IMR-90 (cell line): ENCODE measurements at regions not wholly inside any gene's neighbourhood (a gene's known extent, or its start where the extent isn't known, plus 50 kb on each side); places are given as distances from the start of the nearest gene placed in this dataset.

Source experiments
- ATAC-seq: fragments of 200-7000 bp; cut with Tn5 transposase; 2 replicates; pipeline ENCODE4 v1.9.1; 2020; ENCODE audit warnings: low read depth, mild to moderate bottlenecking, moderate library complexity
- BruUV-seq: library from RNA; stranded (reverse); fragments of 400-500 nt; replicated peaks from 2 replicates; lab custom pipeline; 2021; lab: Mats Ljungman, UMichigan
- CTCF ChIA-PET: fragments of 300-600 bp; formaldehyde crosslinking; extraction: SDS; loops from one replicate; lab custom pipeline; 2021; ENCODE audit warnings: antibody characterized with exemption; lab: Yijun Ruan, JAX
- POLR2A ChIA-PET: fragments of 300-600 bp; sonication (Branson Sonifier 250); formaldehyde crosslinking; loops from one replicate; lab custom pipeline; 2022; ENCODE audit warnings: antibody characterized with exemption; ENCODE audit not compliant: unreplicated experiment; lab: Charles Lee
- DNase-seq: peaks from one replicate; pipeline ENCODE4 v3.0.0; 2013
- H2AFZ ChIP-seq: replicated peaks from 2 replicates; pipeline ENCODE3; 2013; ENCODE audit warnings: low read length, mild to moderate bottlenecking; ENCODE audit not compliant: poor library complexity
- H2AK5ac ChIP-seq: 2 replicates; pipeline ENCODE4 v1.6.1; 2013; ENCODE audit warnings: low read depth, low read length, inconsistent platforms
- H2AK9ac ChIP-seq: replicated peaks from 2 replicates; pipeline ENCODE3; 2013; ENCODE audit warnings: mild to moderate bottlenecking, low read depth, low read length, moderate library complexity; ENCODE audit not compliant: poor library complexity
- H2BK120ac ChIP-seq: 2 replicates; pipeline ENCODE4 v1.6.1; 2013; ENCODE audit warnings: low read depth, low read length, inconsistent platforms
- H2BK15ac ChIP-seq: 3 replicates; pipeline ENCODE4 v1.6.1; 2013; ENCODE audit warnings: low read depth, low read length, inconsistent platforms
- H2BK20ac ChIP-seq: 2 replicates; pipeline ENCODE4 v1.6.1; 2013; ENCODE audit warnings: low read depth, mild to moderate bottlenecking, inconsistent platforms, low read length, moderate library complexity
- H2BK5ac ChIP-seq: 2 replicates; pipeline ENCODE4 v1.6.1; 2013; ENCODE audit warnings: mild to moderate bottlenecking, low read depth, low read length, inconsistent platforms; ENCODE audit not compliant: poor library complexity, severe bottlenecking
- H3K14ac ChIP-seq: replicated peaks from 2 replicates; pipeline ENCODE4 v1.6.1; 2013; ENCODE audit warnings: low read depth, low read length, inconsistent platforms
- H3K18ac ChIP-seq: 2 replicates; pipeline ENCODE4 v1.6.1; 2013; ENCODE audit warnings: low read depth, low read length, control low read depth
- H3K23ac ChIP-seq: 2 replicates; pipeline ENCODE4 v1.6.1; 2013; ENCODE audit warnings: low read depth, low read length, inconsistent platforms
- H3K27ac ChIP-seq: 2 replicates; pipeline ENCODE4 v1.5.1; 2013; ENCODE audit warnings: mild to moderate bottlenecking, control low read depth, low read length; ENCODE audit not compliant: insufficient read depth
- H3K27me3 ChIP-seq: 2 replicates; pipeline ENCODE4 v1.6.1; 2013; ENCODE audit warnings: low read length; ENCODE audit not compliant: control insufficient read depth, insufficient read depth
- H3K36me3 ChIP-seq: 2 replicates; pipeline ENCODE4 v1.6.1; 2013; ENCODE audit warnings: low read length, mixed read lengths; ENCODE audit not compliant: control insufficient read depth, insufficient read depth
- H3K4ac ChIP-seq: 2 replicates; pipeline ENCODE4 v1.6.1; 2013; ENCODE audit warnings: low read depth, low read length, inconsistent platforms
- H3K4me1 ChIP-seq: 2 replicates; pipeline ENCODE4 v1.6.1; 2013; ENCODE audit warnings: low read length, mixed read lengths; ENCODE audit not compliant: control insufficient read depth, insufficient read depth
- H3K4me2 ChIP-seq: 2 replicates; pipeline ENCODE4 v1.6.1; 2013; ENCODE audit warnings: low read depth, mild to moderate bottlenecking, control low read depth, low read length, moderate library complexity
- H3K4me3 ChIP-seq: 2 replicates; pipeline ENCODE4 v1.5.1; 2013; ENCODE audit warnings: low read depth, mild to moderate bottlenecking, control low read depth, low read length, moderate library complexity; ENCODE audit not compliant: insufficient read depth
- H3K56ac ChIP-seq: 2 replicates; pipeline ENCODE4 v1.6.1; 2013; ENCODE audit warnings: low read length, inconsistent platforms; ENCODE audit not compliant: insufficient read depth; ENCODE audit errors: extremely low read depth
- H3K79me1 ChIP-seq, 2 experiments: 2 replicates each; pipeline ENCODE4 v1.6.1; 2013; ENCODE audit warnings: low read length in 2 of 2, inconsistent platforms in 1 of 2, low read depth in 1 of 2
- H3K9ac ChIP-seq: 2 replicates; pipeline ENCODE4 v1.6.1; 2013; ENCODE audit warnings: low read depth, low read length, control low read depth
- H3K9me1 ChIP-seq: 2 replicates; pipeline ENCODE4 v1.6.1; 2013; ENCODE audit warnings: low read length, inconsistent platforms; ENCODE audit not compliant: insufficient read depth
- H3K9me3 ChIP-seq: 2 replicates; pipeline ENCODE4 v1.6.1; 2013; ENCODE audit warnings: low read length; ENCODE audit not compliant: control insufficient read depth, insufficient read depth
- H4K20me1 ChIP-seq: 2 replicates; pipeline ENCODE4 v1.6.1; 2013; ENCODE audit warnings: low read length, inconsistent platforms; ENCODE audit not compliant: insufficient read depth
- H4K5ac ChIP-seq: 2 replicates; pipeline ENCODE4 v1.6.1; 2013; ENCODE audit warnings: mild to moderate bottlenecking, low read depth, low read length, control low read depth
- H4K8ac ChIP-seq, 2 experiments: 2 replicates each; pipeline ENCODE4 v1.6.1; 2013; ENCODE audit warnings: low read depth in 2 of 2, low read length in 2 of 2, control low read depth in 1 of 2, inconsistent platforms in 1 of 2
- H4K91ac ChIP-seq: 2 replicates; pipeline ENCODE4 v1.6.1; 2013; ENCODE audit warnings: low read depth, low read length, inconsistent platforms; ENCODE audit not compliant: insufficient read depth
- BHLHE40 ChIP-seq: fragments of 150-350 bp; IDR thresholded peaks from 2 replicates; pipeline ENCODE4 v1.6.1; 2016; ENCODE audit warnings: mild to moderate bottlenecking, low read depth, low read length
- CEBPB ChIP-seq: IDR thresholded peaks from 2 replicates; pipeline ENCODE4 v1.6.1; 2012; ENCODE audit warnings: low read depth, low read length, improper control_type of control experiment
- CHD1 ChIP-seq: IDR thresholded peaks from 2 replicates; pipeline ENCODE4 v1.6.1; 2012; ENCODE audit warnings: low read depth, low read length, improper control_type of control experiment
- FOS ChIP-seq: fragments of 150-350 bp; IDR thresholded peaks from 2 replicates; pipeline ENCODE4 v1.6.1; 2016; ENCODE audit warnings: low read depth, low read length
- MAFK ChIP-seq: IDR thresholded peaks from 2 replicates; pipeline ENCODE4 v1.6.1; 2012; ENCODE audit warnings: low read depth, low read length, improper control_type of control experiment
- MAZ ChIP-seq: IDR thresholded peaks from 2 replicates; pipeline ENCODE4 v1.6.1; 2012; ENCODE audit warnings: low read depth, mild to moderate bottlenecking, low read length, improper control_type of control experiment, moderate library complexity, borderline replicate concordance
- MXI1 ChIP-seq: IDR thresholded peaks from 2 replicates; pipeline ENCODE4 v1.6.1; 2012; ENCODE audit warnings: low read depth, mild to moderate bottlenecking, low read length, moderate library complexity, borderline replicate concordance
- NFE2L2 ChIP-seq: fragments of 150-350 bp; IDR thresholded peaks from 2 replicates; pipeline ENCODE4 v1.6.1; 2016; ENCODE audit warnings: low read depth, mild to moderate bottlenecking, low read length
- POLR2A ChIP-seq: IDR thresholded peaks from 2 replicates; pipeline ENCODE4 v1.6.1; 2012; ENCODE audit warnings: mild to moderate bottlenecking, low read depth, low read length
- RAD21 ChIP-seq: IDR thresholded peaks from 2 replicates; pipeline ENCODE4 v1.6.1; 2012; ENCODE audit warnings: low read length, improper control_type of control experiment
- RCOR1 ChIP-seq: IDR thresholded peaks from 2 replicates; pipeline ENCODE4 v1.6.1; 2012; ENCODE audit warnings: mild to moderate bottlenecking, low read length, improper control_type of control experiment; ENCODE audit not compliant: insufficient replicate concordance
- RFX5 ChIP-seq: IDR thresholded peaks from 2 replicates; pipeline ENCODE4 v1.8.0; 2012; ENCODE audit warnings: low read depth, mild to moderate bottlenecking, low read length, moderate library complexity
- SMC3 ChIP-seq: fragments of 150-350 bp; IDR thresholded peaks from 2 replicates; pipeline ENCODE4 v1.6.1; 2016; ENCODE audit warnings: low read depth, mild to moderate bottlenecking, antibody characterized with exemption, low read length, moderate library complexity
- WGBS, 2 experiments: methylation state at CpG; one replicate each; pipeline versions ENCODE4 v1.1.5 to v1.1.7; 2013; ENCODE audit warnings: missing lambda C conversion rate in 2 of 2; ENCODE audit not compliant: insufficient read length in 1 of 2; ENCODE audit errors: extremely low coverage in 2 of 2; 5-methylcytosine and 5-hydroxymethylcytosine counted together
- dilution Hi-C: fragments of 300-500 bp; cut with HindIII; formaldehyde crosslinking; loops from one replicate; pipeline ENCODE4 v1.14.3; 2018; ENCODE audit warnings: low sequenced_read_pairs; ENCODE audit not compliant: unreplicated experiment
- in situ Hi-C: fragments of 300-500 bp; cut with MboI; formaldehyde crosslinking; loops from 3 replicates; pipeline ENCODE4 v1.14.3; 2019; ENCODE audit warnings: low sequenced_read_pairs, inconsistent platforms, mixed read lengths
- intact Hi-C: fragments of 100-400 bp; cut with micrococcal nuclease; formaldehyde crosslinking; loops from 2 replicates; pipeline ENCODE4 v1.10.0; 2022
- TF ChIP-seq, protein P1 (sequence below): fragments of 150-350 bp; IDR thresholded peaks from 2 replicates; pipeline ENCODE4 v1.6.1; 2016; ENCODE audit warnings: low read depth, mild to moderate bottlenecking, low read length, moderate library complexity, borderline replicate concordance
- TF ChIP-seq, protein P2 (sequence below): fragments of 150-350 bp; IDR thresholded peaks from 2 replicates; pipeline ENCODE4 v1.6.1; 2017; ENCODE audit warnings: mild to moderate bottlenecking, antibody characterized with exemption, low read length, low read depth
- TF ChIP-seq, protein P3 (sequence below): conservative IDR thresholded peaks from 2 replicates; pipeline ENCODE4 v1.5.1; 2012; ENCODE audit warnings: mild to moderate bottlenecking, low read depth, low read length, improper control_type of control experiment

DNA sequence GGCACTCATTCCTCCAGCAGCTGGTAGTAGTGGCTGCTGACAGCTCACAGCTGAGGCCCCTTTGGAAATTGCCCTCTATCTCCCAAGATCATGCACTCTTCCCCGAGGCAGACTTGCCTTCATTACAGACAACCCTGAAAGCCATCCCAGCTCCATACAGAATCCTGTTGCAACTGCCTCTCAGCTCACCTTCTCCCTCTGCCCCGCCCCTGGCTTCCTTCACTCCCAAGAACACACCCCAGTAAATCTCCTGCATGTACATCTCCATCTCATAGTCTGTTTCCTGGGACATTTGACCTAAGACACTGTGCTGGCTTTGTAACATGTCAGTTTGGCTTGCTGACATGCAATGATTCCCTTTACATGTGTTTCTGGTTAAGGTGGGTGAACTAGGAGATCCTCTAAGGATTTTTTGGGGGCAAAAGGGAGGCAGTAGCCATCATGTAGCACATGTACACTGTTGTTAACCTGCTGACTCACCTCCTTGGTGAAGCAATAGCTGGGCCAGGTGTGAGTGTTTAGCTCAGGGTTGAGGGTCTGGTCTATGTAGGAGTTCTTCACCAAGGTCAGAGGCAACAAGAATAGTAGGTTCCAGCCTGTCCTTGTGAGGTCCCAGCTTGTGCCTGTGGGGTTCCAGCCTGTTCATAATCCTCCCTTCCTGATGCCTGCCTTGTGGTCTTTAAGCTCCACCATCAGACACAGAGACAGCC, 179.6 kb downstream of the CSNK2A3 start:
- H3K9ac ChIP-seq: no peak overlapping the region
- H3K4me1 ChIP-seq: no peaks in the 10 kb centered on the region; the same call in 1 of the 2 replicates
- in situ Hi-C loops: no loop called here
- H3K9me3 ChIP-seq: no peaks in the 10 kb centered on the region
- no peak overlapping the region for H3K56ac ChIP-seq
- H3K79me1 ChIP-seq: no peaks in the 10 kb centered on the region
- no TSS peak for BruUV-seq
- no peak overlapping the region for H3K4ac ChIP-seq
- no peak overlapping the region for H2BK5ac ChIP-seq
- ChIA-PET CTCF (interaction anchor here (0.7 kb wide), 1 partner anchor 16 kb away, joined by 4 read pairs; no protein-coding TSS in a partner anchor), POLR2A (no interaction called here)
- H3K23ac ChIP-seq: no peak overlapping the region
- H3K4me3 ChIP-seq: no peak overlapping the region
- H2BK20ac ChIP-seq: no peak overlapping the region
- H3K36me3 ChIP-seq: no peaks in the 10 kb centered on the region
- H3K18ac ChIP-seq: no peak overlapping the region
- DNase-seq (no peak), ATAC-seq (no peak)
- H4K8ac ChIP-seq: no peak overlapping the region
- H3K27me3 ChIP-seq: peaks cover 21% of the 10 kb centered on the region
- TF ChIP-seq FOS (no peak), SMC3 (no peak), POLR2A (no peak), RCOR1 (no peak), MAZ (no peak), CHD1 (no peak), MAFK (no peak), CEBPB (no peak), BHLHE40 (no peak), NFE2L2 (no peak), MXI1 (no peak), RFX5 (no peak), RAD21 (no peak)
- TF ChIP-seq, protein P1, sequence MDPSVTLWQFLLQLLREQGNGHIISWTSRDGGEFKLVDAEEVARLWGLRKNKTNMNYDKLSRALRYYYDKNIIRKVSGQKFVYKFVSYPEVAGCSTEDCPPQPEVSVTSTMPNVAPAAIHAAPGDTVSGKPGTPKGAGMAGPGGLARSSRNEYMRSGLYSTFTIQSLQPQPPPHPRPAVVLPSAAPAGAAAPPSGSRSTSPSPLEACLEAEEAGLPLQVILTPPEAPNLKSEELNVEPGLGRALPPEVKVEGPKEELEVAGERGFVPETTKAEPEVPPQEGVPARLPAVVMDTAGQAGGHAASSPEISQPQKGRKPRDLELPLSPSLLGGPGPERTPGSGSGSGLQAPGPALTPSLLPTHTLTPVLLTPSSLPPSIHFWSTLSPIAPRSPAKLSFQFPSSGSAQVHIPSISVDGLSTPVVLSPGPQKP: no peak
- TF ChIP-seq, protein P2, sequence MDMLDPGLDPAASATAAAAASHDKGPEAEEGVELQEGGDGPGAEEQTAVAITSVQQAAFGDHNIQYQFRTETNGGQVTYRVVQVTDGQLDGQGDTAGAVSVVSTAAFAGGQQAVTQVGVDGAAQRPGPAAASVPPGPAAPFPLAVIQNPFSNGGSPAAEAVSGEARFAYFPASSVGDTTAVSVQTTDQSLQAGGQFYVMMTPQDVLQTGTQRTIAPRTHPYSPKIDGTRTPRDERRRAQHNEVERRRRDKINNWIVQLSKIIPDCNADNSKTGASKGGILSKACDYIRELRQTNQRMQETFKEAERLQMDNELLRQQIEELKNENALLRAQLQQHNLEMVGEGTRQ: no peak
- TF ChIP-seq, protein P3, sequence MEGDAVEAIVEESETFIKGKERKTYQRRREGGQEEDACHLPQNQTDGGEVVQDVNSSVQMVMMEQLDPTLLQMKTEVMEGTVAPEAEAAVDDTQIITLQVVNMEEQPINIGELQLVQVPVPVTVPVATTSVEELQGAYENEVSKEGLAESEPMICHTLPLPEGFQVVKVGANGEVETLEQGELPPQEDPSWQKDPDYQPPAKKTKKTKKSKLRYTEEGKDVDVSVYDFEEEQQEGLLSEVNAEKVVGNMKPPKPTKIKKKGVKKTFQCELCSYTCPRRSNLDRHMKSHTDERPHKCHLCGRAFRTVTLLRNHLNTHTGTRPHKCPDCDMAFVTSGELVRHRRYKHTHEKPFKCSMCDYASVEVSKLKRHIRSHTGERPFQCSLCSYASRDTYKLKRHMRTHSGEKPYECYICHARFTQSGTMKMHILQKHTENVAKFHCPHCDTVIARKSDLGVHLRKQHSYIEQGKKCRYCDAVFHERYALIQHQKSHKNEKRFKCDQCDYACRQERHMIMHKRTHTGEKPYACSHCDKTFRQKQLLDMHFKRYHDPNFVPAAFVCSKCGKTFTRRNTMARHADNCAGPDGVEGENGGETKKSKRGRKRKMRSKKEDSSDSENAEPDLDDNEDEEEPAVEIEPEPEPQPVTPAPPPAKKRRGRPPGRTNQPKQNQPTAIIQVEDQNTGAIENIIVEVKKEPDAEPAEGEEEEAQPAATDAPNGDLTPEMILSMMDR: no peak
- H3K9me1 ChIP-seq: 0 out of 2 replicates have a peak, but pooled peaks cover 4% of the 10 kb centered on the region
- WGBS, 2 experiments: 29% methylated on average over 1 of the region's 2 CpGs; no CpG with 5 or more reads in 1 of the 2 experiments
- H4K5ac ChIP-seq: no peak overlapping the region
- no peak overlapping the region for H2AFZ ChIP-seq
- no peak overlapping the region for H4K91ac ChIP-seq
- no peak overlapping the region for H2AK9ac ChIP-seq
- H4K20me1 ChIP-seq: no peaks in the 10 kb centered on the region
- no peak overlapping the region for H2BK15ac ChIP-seq
- H3K4me2 ChIP-seq: no peak overlapping the region
- intact Hi-C loops: no loop called here
- no peak overlapping the region for H2AK5ac ChIP-seq
- H3K27ac ChIP-seq: no peak overlapping the region
- no peak overlapping the region for H3K14ac ChIP-seq
- no peak overlapping the region for H2BK120ac ChIP-seq
- dilution Hi-C loops: no loop called here
